ENCODE measurements at regions not wholly inside any gene's neighbourhood (a gene's known extent, or its start where the extent isn't known, plus 50 kb on each side); places are given as distances from the start of the nearest gene placed in this dataset.

- TF ChIP-seq CTCF (IDR thresholded peaks at IDR 0.05; ENCODE audit: borderline replicate concordance, extremely low read depth, low read length, poor library complexity, severe bottlenecking) (no peak), EZH2 (IDR thresholded peaks at IDR 0.05; ENCODE audit: borderline replicate concordance, low read depth, low read length, severe bottlenecking) (no peak)
These were observed 131.3 kb downstream of the LPIN1 start for GRCh38 chr2:11877764-11878163.
